ENCODE measurements at regions not wholly inside any gene's neighbourhood (a gene's known extent, or its start where the extent isn't known, plus 50 kb on each side); places are given as distances from the start of the nearest gene placed in this dataset.
A peak's percentile ranks its signal among the peaks of the same experiment; 100 is the strongest.
"Not testable (repeated sequence)": the region's sequence is repeated elsewhere in the genome, so short reads cannot be mapped to it uniquely, and the experiment has no call there.

DNA sequence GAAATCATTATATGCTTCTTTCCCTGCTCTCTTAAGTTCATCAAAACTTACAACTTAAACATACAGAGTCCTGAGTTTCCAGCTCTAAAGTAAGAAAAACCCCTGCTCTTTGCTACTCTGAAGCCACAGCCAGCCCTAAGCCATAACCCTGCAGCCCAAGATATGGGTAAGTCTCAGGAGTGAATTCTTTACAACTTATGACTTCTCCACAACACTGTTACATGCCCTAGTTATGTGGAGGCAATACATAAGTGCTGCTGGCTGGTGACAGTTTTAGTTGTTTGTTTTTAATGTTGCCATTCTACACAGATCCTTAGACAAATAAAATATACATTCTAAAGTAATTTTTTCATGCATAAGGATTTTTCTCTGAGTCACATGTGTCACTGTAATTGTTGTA lies 100.2 kb downstream of the FBXO8 start:
- no peak for TF ChIP-seq EZH2phosphoT487 (IDR thresholded peaks at IDR 0.05; ENCODE audit: borderline replicate concordance)
- TF ChIP-seq, protein P1, sequence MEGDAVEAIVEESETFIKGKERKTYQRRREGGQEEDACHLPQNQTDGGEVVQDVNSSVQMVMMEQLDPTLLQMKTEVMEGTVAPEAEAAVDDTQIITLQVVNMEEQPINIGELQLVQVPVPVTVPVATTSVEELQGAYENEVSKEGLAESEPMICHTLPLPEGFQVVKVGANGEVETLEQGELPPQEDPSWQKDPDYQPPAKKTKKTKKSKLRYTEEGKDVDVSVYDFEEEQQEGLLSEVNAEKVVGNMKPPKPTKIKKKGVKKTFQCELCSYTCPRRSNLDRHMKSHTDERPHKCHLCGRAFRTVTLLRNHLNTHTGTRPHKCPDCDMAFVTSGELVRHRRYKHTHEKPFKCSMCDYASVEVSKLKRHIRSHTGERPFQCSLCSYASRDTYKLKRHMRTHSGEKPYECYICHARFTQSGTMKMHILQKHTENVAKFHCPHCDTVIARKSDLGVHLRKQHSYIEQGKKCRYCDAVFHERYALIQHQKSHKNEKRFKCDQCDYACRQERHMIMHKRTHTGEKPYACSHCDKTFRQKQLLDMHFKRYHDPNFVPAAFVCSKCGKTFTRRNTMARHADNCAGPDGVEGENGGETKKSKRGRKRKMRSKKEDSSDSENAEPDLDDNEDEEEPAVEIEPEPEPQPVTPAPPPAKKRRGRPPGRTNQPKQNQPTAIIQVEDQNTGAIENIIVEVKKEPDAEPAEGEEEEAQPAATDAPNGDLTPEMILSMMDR (conservative IDR thresholded peaks at IDR 0.05; ENCODE audit: low read length) = no peak
- no peak overlapping the region for H3K4me3 ChIP-seq (ENCODE audit: low read length, poor library complexity, severe bottlenecking)
- H3K36me3 ChIP-seq (ENCODE audit: insufficient read depth, low read length) = no peaks in the 10 kb centered on the region
- no peaks in the 10 kb centered on the region for H3K27me3 ChIP-seq (ENCODE audit: insufficient read depth, low read length, poor library complexity, severe bottlenecking)
- no peaks in the 10 kb centered on the region for H4K20me1 ChIP-seq (ENCODE audit: insufficient read depth, low read length, poor library complexity, severe bottlenecking)
- H3K4me2 ChIP-seq (ENCODE audit: low read depth, low read length, poor library complexity, severe bottlenecking) = no peak overlapping the region
- H2AFZ ChIP-seq (ENCODE audit: low read length) = no peak overlapping the region
- H3K4me1 ChIP-seq (ENCODE audit: insufficient read depth, low read length, poor library complexity, severe bottlenecking) = no peaks in the 10 kb centered on the region
- no peaks in the 10 kb centered on the region for H3K79me2 ChIP-seq (ENCODE audit: insufficient read depth, low read length)
- no peaks in the 10 kb centered on the region for H3K9me3 ChIP-seq (ENCODE audit: insufficient read depth, low read depth, low read length)
- H3F3A ChIP-seq (ENCODE audit: low read depth) = no peaks in the 10 kb centered on the region
- no peak overlapping the region for H3K9ac ChIP-seq (ENCODE audit: low read depth, low read length, poor library complexity, severe bottlenecking)
- H3K9me2 ChIP-seq (replicated peaks; ENCODE audit: low read depth, low read length) = no peaks in the 10 kb centered on the region

DNA sequence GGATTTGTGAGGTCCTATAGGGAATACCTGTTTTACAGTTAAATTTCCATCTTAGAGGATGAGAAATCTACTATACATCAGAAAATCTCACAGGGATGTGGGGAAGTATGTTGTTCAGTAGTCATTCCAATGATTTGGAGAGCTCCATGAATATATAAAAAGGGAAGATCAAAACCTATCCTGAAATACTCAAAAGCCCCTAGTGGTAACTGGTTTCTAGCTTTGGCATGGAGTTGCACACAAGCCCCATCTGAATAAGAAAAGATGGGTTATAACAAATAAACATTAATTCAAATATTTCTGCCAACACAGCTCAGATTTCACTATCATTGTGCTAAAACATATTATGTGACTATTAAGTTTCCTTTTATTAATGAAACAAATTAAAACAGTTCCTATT lies 101.6 kb downstream of the FBXO8 start:
- H3K4me2 ChIP-seq (ENCODE audit: low read depth, low read length, poor library complexity, severe bottlenecking) = no peak overlapping the region
- H3K27me3 ChIP-seq (ENCODE audit: insufficient read depth, low read length, poor library complexity, severe bottlenecking) = no peaks in the 10 kb centered on the region
- no peaks in the 10 kb centered on the region for H3K4me1 ChIP-seq (ENCODE audit: insufficient read depth, low read length, poor library complexity, severe bottlenecking)
- no peaks in the 10 kb centered on the region for H3K9me3 ChIP-seq (ENCODE audit: insufficient read depth, low read depth, low read length)
- no peaks in the 10 kb centered on the region for H3K9me2 ChIP-seq (replicated peaks; ENCODE audit: low read depth, low read length)
- H3K36me3 ChIP-seq (ENCODE audit: insufficient read depth, low read length) = no peaks in the 10 kb centered on the region
- no peaks in the 10 kb centered on the region for H3F3A ChIP-seq (ENCODE audit: low read depth)
- H2AFZ ChIP-seq (ENCODE audit: low read length) = no peak overlapping the region
- no peak overlapping the region for H3K4me3 ChIP-seq (ENCODE audit: low read length, poor library complexity, severe bottlenecking)
- H3K9ac ChIP-seq (ENCODE audit: low read depth, low read length, poor library complexity, severe bottlenecking) = no peak overlapping the region
- no peaks in the 10 kb centered on the region for H3K79me2 ChIP-seq (ENCODE audit: insufficient read depth, low read length)
- H4K20me1 ChIP-seq (ENCODE audit: insufficient read depth, low read length, poor library complexity, severe bottlenecking) = no peaks in the 10 kb centered on the region
- TF ChIP-seq, protein P1 (conservative IDR thresholded peaks at IDR 0.05; ENCODE audit: low read length) = peak; percentile 12; the same call in 1 of the 2 replicates
- no peak for TF ChIP-seq EZH2phosphoT487 (IDR thresholded peaks at IDR 0.05; ENCODE audit: borderline replicate concordance)

DNA sequence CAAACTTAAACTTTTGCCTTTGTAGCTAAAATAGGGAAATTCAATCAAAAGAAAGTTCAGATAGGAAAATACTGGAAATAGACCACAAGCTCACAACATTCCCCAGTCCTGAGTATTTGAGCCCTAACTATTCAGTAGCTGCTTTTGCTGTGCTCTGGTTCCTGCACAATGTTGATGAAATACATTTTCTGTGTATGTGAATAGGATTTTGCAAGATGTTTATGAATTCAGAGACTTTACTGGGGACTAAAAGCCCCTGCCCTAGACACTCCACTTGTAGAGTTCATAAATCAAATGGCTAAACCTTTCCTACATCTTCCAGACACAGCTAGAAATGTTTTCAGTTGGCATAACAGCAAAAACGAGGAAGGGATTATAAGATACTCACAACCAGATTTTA lies 105.9 kb downstream of the FBXO8 start:
- TF ChIP-seq, protein P1 (conservative IDR thresholded peaks at IDR 0.05; ENCODE audit: low read length) = no peak
- TF ChIP-seq EZH2phosphoT487 (IDR thresholded peaks at IDR 0.05; ENCODE audit: borderline replicate concordance) = no peak
- H3F3A ChIP-seq (ENCODE audit: low read depth) = no peaks in the 10 kb centered on the region
- no peak overlapping the region for H3K4me3 ChIP-seq (ENCODE audit: low read length, poor library complexity, severe bottlenecking)
- no peaks in the 10 kb centered on the region for H4K20me1 ChIP-seq (ENCODE audit: insufficient read depth, low read length, poor library complexity, severe bottlenecking)
- H2AFZ ChIP-seq (ENCODE audit: low read length) = no peak overlapping the region
- H3K9me3 ChIP-seq (ENCODE audit: insufficient read depth, low read depth, low read length) = no peaks in the 10 kb centered on the region
- no peaks in the 10 kb centered on the region for H3K9me2 ChIP-seq (replicated peaks; ENCODE audit: low read depth, low read length)
- no peaks in the 10 kb centered on the region for H3K4me1 ChIP-seq (ENCODE audit: insufficient read depth, low read length, poor library complexity, severe bottlenecking)
- H3K36me3 ChIP-seq (ENCODE audit: insufficient read depth, low read length) = no peaks in the 10 kb centered on the region
- no peak overlapping the region for H3K4me2 ChIP-seq (ENCODE audit: low read depth, low read length, poor library complexity, severe bottlenecking)
- no peak overlapping the region for H3K9ac ChIP-seq (ENCODE audit: low read depth, low read length, poor library complexity, severe bottlenecking)
- no peaks in the 10 kb centered on the region for H3K27me3 ChIP-seq (ENCODE audit: insufficient read depth, low read length, poor library complexity, severe bottlenecking)
- H3K79me2 ChIP-seq (ENCODE audit: insufficient read depth, low read length) = no peaks in the 10 kb centered on the region

DNA sequence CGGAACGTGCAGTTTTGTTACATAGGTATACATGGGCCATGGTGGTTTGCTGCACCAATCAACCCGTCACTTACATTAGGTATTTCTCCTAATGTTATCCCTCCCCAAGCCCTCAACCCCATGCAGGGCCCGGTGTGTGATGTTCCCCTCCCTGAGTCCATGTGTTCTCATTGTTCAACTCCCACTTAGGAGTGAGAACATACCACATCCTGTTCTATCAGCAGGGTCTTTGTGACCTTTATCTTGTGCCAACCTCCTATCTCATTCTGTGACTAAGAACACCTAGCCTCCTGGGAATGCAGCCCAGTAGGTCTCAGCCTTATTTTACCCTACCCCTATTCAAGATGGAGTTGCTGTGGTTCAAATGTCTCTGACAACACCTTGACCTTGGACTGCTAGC lies 107.6 kb downstream of the FBXO8 start:
- not testable (repeated sequence) for H3K79me2 ChIP-seq (ENCODE audit: insufficient read depth, low read length); H3K4me3 ChIP-seq (ENCODE audit: low read length, poor library complexity, severe bottlenecking); H3K4me2 ChIP-seq (ENCODE audit: low read depth, low read length, poor library complexity, severe bottlenecking); H2AFZ ChIP-seq (ENCODE audit: low read length); H3K9me2 ChIP-seq (replicated peaks; ENCODE audit: low read depth, low read length); H3K36me3 ChIP-seq (ENCODE audit: insufficient read depth, low read length); H3K9me3 ChIP-seq (ENCODE audit: insufficient read depth, low read depth, low read length); H3K4me1 ChIP-seq (ENCODE audit: insufficient read depth, low read length, poor library complexity, severe bottlenecking); H3K27me3 ChIP-seq (ENCODE audit: insufficient read depth, low read length, poor library complexity, severe bottlenecking); H3F3A ChIP-seq (ENCODE audit: low read depth); H4K20me1 ChIP-seq (ENCODE audit: insufficient read depth, low read length, poor library complexity, severe bottlenecking); H3K9ac ChIP-seq (ENCODE audit: low read depth, low read length, poor library complexity, severe bottlenecking)

All from Loucy (cell line).